Gastrocnemius medialis (tissue), 4 donors: ENCODE measurements at regions not wholly inside any gene's neighbourhood (a gene's known extent, or its start where the extent isn't known, plus 50 kb on each side); places are given as distances from the start of the nearest gene placed in this dataset.

Experiments
- ATAC-seq, 2 donors: fragments of 150-250 bp; one replicate each; pipeline ENCODE4 v1.9.1; 2016
- DNase-seq, 2 donors: peaks; one replicate each; pipeline ENCODE4 v3.0.0-alpha.2; 2019
- H3K27ac ChIP-seq, 4 donors: fragments of 200-600 bp; sonication (generic); 1 replicate in 1 of 4; 2 replicates in 3 of 4; pipeline ENCODE4 v1.5.1; 2016 to 2018; ENCODE audit warnings: mild to moderate bottlenecking in 2 of 4, moderate library complexity in 1 of 4
- H3K27me3 ChIP-seq, 3 donors: fragments of 200-600 bp; sonication (generic) in 2 of 3; 1 replicate in 1 of 3; 2 replicates in 2 of 3; pipeline versions ENCODE4 v1.5.1 to v1.6.0; 2016 to 2019; ENCODE audit warnings: mild to moderate bottlenecking in 1 of 3, moderate library complexity in 1 of 3
- H3K36me3 ChIP-seq, 2 donors: fragments of 200-600 bp; sonication (generic) in 1 of 2; one replicate each; pipeline ENCODE4 v1.5.1; 2017 to 2018
- H3K4me1 ChIP-seq, 2 donors: fragments of 200-600 bp; sonication (generic) in 1 of 2; one replicate each; pipeline ENCODE4 v1.5.1; 2016 to 2017; ENCODE audit warnings: mild to moderate bottlenecking in 2 of 2
- H3K4me3 ChIP-seq, 4 donors: fragments of 200-600 bp; sonication (generic) in 3 of 4; 1 replicate in 1 of 4; 2 replicates in 3 of 4; pipeline ENCODE4 v1.5.1; 2016 to 2019; ENCODE audit warnings: mild to moderate bottlenecking in 2 of 4
- H3K9me3 ChIP-seq, 3 donors: fragments of 200-600 bp; sonication (generic) in 2 of 3; 1 replicate in 1 of 3; 2 replicates in 2 of 3; pipeline ENCODE4 v1.5.1; 2016 to 2019
- CTCF ChIP-seq, 5 experiments: fragments of 450-650 bp in 3 of 5; fragments of 200-600 bp in 2 of 5; sonication (generic) in 2 of 5; IDR thresholded peaks in 4 of 5; conservative IDR thresholded peaks in 1 of 5; 1 replicate in 4 of 5; 2 replicates in 1 of 5; pipeline ENCODE4 v1.5.1; 2016 to 2019; ENCODE audit warnings: antibody characterized with exemption in 5 of 5, mild to moderate bottlenecking in 3 of 5, moderate library complexity in 3 of 5
- POLR2A ChIP-seq, 2 donors: fragments of 450-650 bp; IDR thresholded peaks; one replicate each; pipeline ENCODE4 v1.6.1; 2017; ENCODE audit warnings: antibody characterized with exemption in 2 of 2, mild to moderate bottlenecking in 2 of 2, moderate library complexity in 2 of 2
- in situ Hi-C, 4 donors: fragments of 200-750 bp; cut with MboI; loops; one replicate each; pipeline versions ENCODE4 v1.15.0 to v1.8.0; 2017; ENCODE audit warnings: low sequenced_read_pairs in 4 of 4
- intact Hi-C: fragments of 100-400 bp; cut with DNase I; formaldehyde crosslinking; loops from one replicate; pipeline ENCODE4 v1.15.1; 2023; ENCODE audit warnings: low total_unique reads

- H3K9me3 ChIP-seq, result no peaks in the 10 kb centered on the region
- ATAC-seq (no peak), DNase-seq (no peak)
- H3K4me1 ChIP-seq, result peaks cover 0 to 15% of the 10 kb centered on the region in 2 donors
- no peaks in the 10 kb centered on the region for H3K27me3 ChIP-seq
- in situ Hi-C loops, result no loop called here
- TF ChIP-seq POLR2A (IDR thresholded peaks at IDR 0.05) (no peak), CTCF (IDR thresholded peaks at IDR 0.05 in 4 of 5, conservative IDR thresholded peaks at IDR 0.05 in 1 of 5) (no peak)
- no peak overlapping the region for H3K4me3 ChIP-seq
- H3K27ac ChIP-seq, result no peak overlapping the region
- no peaks in the 10 kb centered on the region for H3K36me3 ChIP-seq
- intact Hi-C loops, result no loop called here
Observed at GRCh38 chr20:6599876-6600735, 167.4 kb upstream of the BMP2 start.

- Histone ChIP-seq H3K27me3 (no peaks in the 10 kb centered on the region), H3K9me3 (no peaks in the 10 kb centered on the region), H3K27ac (no peak overlapping the region), H3K36me3 (no peaks in the 10 kb centered on the region), H3K4me3 (no peak overlapping the region), H3K4me1 (peaks cover 0 to 15% of the 10 kb centered on the region in 2 donors)
- DNase-seq, result no peak
- intact Hi-C loops (no loop called here), in situ Hi-C loops (no loop called here)
- no peak for ATAC-seq
- TF ChIP-seq CTCF (IDR thresholded peaks at IDR 0.05 in 4 of 5, conservative IDR thresholded peaks at IDR 0.05 in 1 of 5), result no peak
- TF ChIP-seq POLR2A (IDR thresholded peaks at IDR 0.05), result no peak
Observed at GRCh38 chr20:6595704-6596103, 171.8 kb upstream of the BMP2 start.

GRCh38 chr20:6590891-6591637 lies 176.4 kb upstream of the BMP2 start:
- ATAC-seq, result no peak

GRCh38 chr20:6588296-6588695 lies 179.2 kb upstream of the BMP2 start:
- DNase-seq (no peak), ATAC-seq (no peak)
- H3K27ac ChIP-seq, result no peak overlapping the region
- intact Hi-C loops, result no loop called here
- no peaks in the 10 kb centered on the region for H3K9me3 ChIP-seq
- TF ChIP-seq POLR2A (IDR thresholded peaks at IDR 0.05) (no peak), CTCF (IDR thresholded peaks at IDR 0.05 in 4 of 5, conservative IDR thresholded peaks at IDR 0.05 in 1 of 5) (no peak)
- in situ Hi-C loops, result no loop called here
- no peaks in the 10 kb centered on the region for H3K36me3 ChIP-seq
- H3K4me1 ChIP-seq, result no peaks in the 10 kb centered on the region
- H3K27me3 ChIP-seq, result no peaks in the 10 kb centered on the region
- no peak overlapping the region for H3K4me3 ChIP-seq

More at GRCh38 chr20:6590891-6591637, 176.4 kb upstream of the BMP2 start:
- in situ Hi-C loops (no loop called here), intact Hi-C loops (loop anchor here (5.0 kb wide), 1 partner anchor 51 kb away; no protein-coding TSS in a partner anchor)
- Histone ChIP-seq H3K9me3 (no peaks in the 10 kb centered on the region), H3K4me3 (no peak overlapping the region), H3K27ac (no peak overlapping the region), H3K27me3 (no peaks in the 10 kb centered on the region), H3K4me1 (peaks cover 0 to 4% of the 10 kb centered on the region in 2 donors), H3K36me3 (no peaks in the 10 kb centered on the region)
- DNase-seq, result no peak
- TF ChIP-seq POLR2A (IDR thresholded peaks at IDR 0.05) (no peak), CTCF (IDR thresholded peaks at IDR 0.05 in 4 of 5, conservative IDR thresholded peaks at IDR 0.05 in 1 of 5) (no peak)
